GM19043 (cell line): ENCODE measurements at regions not wholly inside any gene's neighbourhood (a gene's known extent, or its start where the extent isn't known, plus 50 kb on each side); places are given as distances from the start of the nearest gene placed in this dataset.

Source experiments
- ATAC-seq: cut with Tn5 transposase; IDR thresholded peaks from one replicate; pipeline ENCODE4 v1.9.1; 2021; ENCODE audit warnings: low read depth; ENCODE audit not compliant: unreplicated experiment

- ATAC-seq = no peak
Observed at GRCh38 chr7:24178811-24179570, 105.0 kb upstream of the NPY start.

GRCh38 chr7:24191362-24191761 lies 92.6 kb upstream of the NPY start:
- no peak for ATAC-seq

GRCh38 chr7:24192053-24192452 lies 91.9 kb upstream of the NPY start:
- ATAC-seq = no peak

- ATAC-seq = no peak
Observed at GRCh38 chr7:24192691-24193090, 91.3 kb upstream of the NPY start.

- ATAC-seq = no peak
Observed at GRCh38 chr7:24197852-24198251, 86.1 kb upstream of the NPY start.

- ATAC-seq = no peak
Observed at GRCh38 chr7:24199978-24200377, 84.0 kb upstream of the NPY start.

- no peak for ATAC-seq
Observed at GRCh38 chr7:24200407-24200966, 83.5 kb upstream of the NPY start.

GRCh38 chr7:24201226-24201625 lies 82.8 kb upstream of the NPY start:
- no peak for ATAC-seq

- no peak for ATAC-seq
Observed at GRCh38 chr7:24212073-24212472, 71.9 kb upstream of the NPY start.

- ATAC-seq = no peak
Observed at GRCh38 chr7:24213311-24213710, 70.7 kb upstream of the NPY start.

GRCh38 chr7:24214670-24215069 lies 69.3 kb upstream of the NPY start:
- ATAC-seq = no peak

GRCh38 chr7:24216576-24217125 lies 67.3 kb upstream of the NPY start:
- ATAC-seq = no peak

- ATAC-seq = no peak
Observed at GRCh38 chr7:24221500-24221899, 62.5 kb upstream of the NPY start.

- peak; percentile 43 for ATAC-seq
Observed at GRCh38 chr7:24227068-24227467, 56.9 kb upstream of the NPY start.

- ATAC-seq = peak; percentile 94
Observed at GRCh38 chr7:24227603-24228359, 56.2 kb upstream of the NPY start.

- ATAC-seq = no peak
Observed at GRCh38 chr7:24229481-24230226, 54.3 kb upstream of the NPY start.

- no peak for ATAC-seq
Observed at GRCh38 chr7:24231493-24231892, 52.5 kb upstream of the NPY start.

- no peak for ATAC-seq
Observed at GRCh38 chr7:24233386-24233785, 50.6 kb upstream of the NPY start.
